BE2C (cell line): ENCODE measurements at regions not wholly inside any gene's neighbourhood (a gene's known extent, or its start where the extent isn't known, plus 50 kb on each side); places are given as distances from the start of the nearest gene placed in this dataset.

Experiments used
- DNase-seq: peaks from one replicate; pipeline ENCODE4 v3.0.0-alpha.2; 2020
- H3K27me3 ChIP-seq: fragments of 250-450 bp; sonication (Bioruptor Pico); 2 replicates; pipeline ENCODE4 v1.5.1; 2020; ENCODE audit warnings: mild to moderate bottlenecking
- H3K36me3 ChIP-seq: fragments of 250-450 bp; sonication (Bioruptor Pico); 2 replicates; pipeline ENCODE4 v1.5.1; 2020; ENCODE audit warnings: mild to moderate bottlenecking
- H3K4me1 ChIP-seq: fragments of 250-450 bp; sonication (Bioruptor Pico); 2 replicates; pipeline ENCODE4 v1.5.1; 2020
- H3K4me3 ChIP-seq: 2 replicates; pipeline ENCODE4 v1.5.1; 2011; ENCODE audit warnings: low read depth, low read length
- H3K9me3 ChIP-seq: fragments of 250-450 bp; sonication (Bioruptor Pico); 2 replicates; pipeline ENCODE4 v1.5.1; 2020
- TF ChIP-seq, protein P1 (sequence below): IDR thresholded peaks from 2 replicates; pipeline ENCODE4 v1.5.1; 2012; ENCODE audit warnings: mild to moderate bottlenecking, low read depth, low read length

DNA sequence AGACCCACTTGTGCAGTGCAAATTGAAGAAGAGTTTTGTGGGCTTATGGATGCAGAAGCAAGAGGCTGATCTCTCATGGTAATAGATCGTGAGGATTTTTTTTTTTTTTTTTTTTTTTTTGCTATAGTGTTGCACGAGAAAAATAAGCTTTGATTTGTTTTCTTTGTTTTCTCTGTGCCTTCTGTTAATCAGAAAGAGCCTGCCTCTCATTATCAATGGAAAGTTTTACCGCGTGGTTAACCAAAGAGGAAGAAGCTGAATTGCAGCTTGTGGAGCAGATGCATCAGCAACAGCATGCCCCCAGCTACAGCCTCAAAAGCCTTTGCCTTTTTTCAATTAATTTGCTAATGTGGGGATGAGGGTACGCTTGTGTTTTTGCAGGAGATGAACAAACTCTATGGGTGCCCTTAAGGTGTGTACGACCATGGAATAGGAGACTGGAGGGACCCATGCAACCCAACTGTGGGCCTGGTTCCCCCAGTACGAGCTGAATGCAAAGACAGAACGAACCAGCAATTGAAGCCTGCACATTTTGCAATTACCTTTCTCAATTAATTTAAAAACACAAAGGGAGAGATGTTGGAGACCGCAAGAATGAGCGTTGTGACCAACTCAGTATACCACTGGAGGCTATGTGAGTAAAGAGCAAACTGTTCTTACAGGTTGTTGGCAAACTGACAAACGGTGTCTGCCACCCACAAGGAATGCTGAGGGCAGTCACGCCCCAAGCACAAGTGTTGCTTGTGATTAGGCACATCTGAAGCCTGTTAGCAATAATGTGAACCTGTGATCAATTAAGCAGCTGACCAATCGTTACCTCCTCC, 58.6 kb upstream of the SPRY2 start:
- H3K27me3 ChIP-seq = no peaks in the 10 kb centered on the region
- DNase-seq = no peak
- no peaks in the 10 kb centered on the region for H3K36me3 ChIP-seq
- H3K9me3 ChIP-seq = no peaks in the 10 kb centered on the region
- TF ChIP-seq, protein P1, sequence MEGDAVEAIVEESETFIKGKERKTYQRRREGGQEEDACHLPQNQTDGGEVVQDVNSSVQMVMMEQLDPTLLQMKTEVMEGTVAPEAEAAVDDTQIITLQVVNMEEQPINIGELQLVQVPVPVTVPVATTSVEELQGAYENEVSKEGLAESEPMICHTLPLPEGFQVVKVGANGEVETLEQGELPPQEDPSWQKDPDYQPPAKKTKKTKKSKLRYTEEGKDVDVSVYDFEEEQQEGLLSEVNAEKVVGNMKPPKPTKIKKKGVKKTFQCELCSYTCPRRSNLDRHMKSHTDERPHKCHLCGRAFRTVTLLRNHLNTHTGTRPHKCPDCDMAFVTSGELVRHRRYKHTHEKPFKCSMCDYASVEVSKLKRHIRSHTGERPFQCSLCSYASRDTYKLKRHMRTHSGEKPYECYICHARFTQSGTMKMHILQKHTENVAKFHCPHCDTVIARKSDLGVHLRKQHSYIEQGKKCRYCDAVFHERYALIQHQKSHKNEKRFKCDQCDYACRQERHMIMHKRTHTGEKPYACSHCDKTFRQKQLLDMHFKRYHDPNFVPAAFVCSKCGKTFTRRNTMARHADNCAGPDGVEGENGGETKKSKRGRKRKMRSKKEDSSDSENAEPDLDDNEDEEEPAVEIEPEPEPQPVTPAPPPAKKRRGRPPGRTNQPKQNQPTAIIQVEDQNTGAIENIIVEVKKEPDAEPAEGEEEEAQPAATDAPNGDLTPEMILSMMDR = no peak
- H3K4me1 ChIP-seq = no peaks in the 10 kb centered on the region
- no peak overlapping the region for H3K4me3 ChIP-seq
